ENCODE measurements at regions not wholly inside any gene's neighbourhood (a gene's known extent, or its start where the extent isn't known, plus 50 kb on each side); places are given as distances from the start of the nearest gene placed in this dataset.

GRCh38 chr3:181660337-181660736, 51.4 kb upstream of the SOX2 start:
- no peak for TF ChIP-seq CTCF (IDR thresholded peaks at IDR 0.05; ENCODE audit: low read depth, low read length)
- no peak for TF ChIP-seq EZH2phosphoT487 (IDR thresholded peaks at IDR 0.05; ENCODE audit: low read depth)

All from OCI-LY3 (cell line).